CD4-positive, CD25-positive, alpha-beta regulatory T cell (primary cell): ENCODE measurements at regions not wholly inside any gene's neighbourhood (a gene's known extent, or its start where the extent isn't known, plus 50 kb on each side); places are given as distances from the start of the nearest gene placed in this dataset.
"Not testable (repeated sequence)": the region's sequence is repeated elsewhere in the genome, so short reads cannot be mapped to it uniquely, and the experiment has no call there.

ENCODE experiments used
- ATAC-seq, 2 donors: fragments of 150-1000 bp; cut with Tn5 transposase; one replicate each; pipeline ENCODE4 v1.10.0; 2021; ENCODE audit warnings: low read depth in 2 of 2, moderate number of reproducible peaks in 2 of 2, moderate library complexity in 1 of 2
- DNase-seq, 3 donors: peaks; one replicate each; pipeline versions ENCODE4 v3.0.0 to v3.0.0-alpha.2; 2012 to 2022; ENCODE audit warnings: mixed read lengths in 1 of 3
- H3K27ac ChIP-seq: one replicate; pipeline ENCODE4 v1.7.0; 2013; ENCODE audit warnings: mild to moderate bottlenecking, low read length; ENCODE audit not compliant: insufficient read depth, poor library complexity, severe bottlenecking
- H3K27me3 ChIP-seq: one replicate; pipeline ENCODE4 v1.7.0; 2013; ENCODE audit warnings: low read length; ENCODE audit not compliant: control insufficient read depth, insufficient read depth
- H3K36me3 ChIP-seq: one replicate; pipeline ENCODE4 v1.7.0; 2013; ENCODE audit warnings: mild to moderate bottlenecking, low read length, moderate library complexity; ENCODE audit not compliant: control insufficient read depth, insufficient read depth
- H3K4me1 ChIP-seq: 2 replicates; pipeline ENCODE4 v1.7.0; 2013; ENCODE audit warnings: mild to moderate bottlenecking, low read length; ENCODE audit not compliant: insufficient read depth, control insufficient read depth, poor library complexity, severe bottlenecking
- H3K4me3 ChIP-seq: one replicate; pipeline ENCODE4 v1.7.0; 2013; ENCODE audit warnings: low read depth, mild to moderate bottlenecking, low read length, moderate library complexity
- H3K9me3 ChIP-seq, 2 experiments: 1 replicate in 1 of 2; 2 replicates in 1 of 2; pipeline ENCODE4 v1.7.0; 2013; ENCODE audit warnings: low read length in 2 of 2, mild to moderate bottlenecking in 1 of 2, moderate library complexity in 1 of 2; ENCODE audit not compliant: control insufficient read depth in 2 of 2
- H3K27ac Mint-ChIP-seq, 3 donors: one replicate each; pipeline ENCODE4 v1.8.0; 2020 to 2022; ENCODE audit warnings: mild to moderate bottlenecking in 3 of 3, mixed read lengths in 3 of 3, moderate library complexity in 2 of 3
- H3K27me3 Mint-ChIP-seq: one replicate; pipeline ENCODE4 v1.8.0; 2022; ENCODE audit warnings: mild to moderate bottlenecking, mixed read lengths
- H3K36me3 Mint-ChIP-seq: one replicate; pipeline ENCODE4 v1.8.0; 2020; ENCODE audit warnings: mixed read lengths
- H3K4me1 Mint-ChIP-seq, 4 donors: one replicate each; pipeline ENCODE4 v1.8.0; 2020 to 2022; ENCODE audit warnings: mixed read lengths in 4 of 4, mild to moderate bottlenecking in 1 of 4
- H3K4me3 Mint-ChIP-seq, 4 donors: one replicate each; pipeline ENCODE4 v1.8.0; 2020 to 2022; ENCODE audit warnings: mild to moderate bottlenecking in 4 of 4, mixed read lengths in 4 of 4, moderate library complexity in 3 of 4
- H3K9me3 Mint-ChIP-seq, 7 donors: one replicate each; pipeline ENCODE4 v1.8.0; 2020 to 2022; ENCODE audit warnings: mixed read lengths in 7 of 7, mild to moderate bottlenecking in 3 of 7, moderate library complexity in 2 of 7

GRCh38 chr1:58180537-58180936 lies 366.0 kb downstream of the OMA1 start:
- no peak for DNase-seq
- no peaks in the 10 kb centered on the region for H3K36me3 ChIP-seq
- no peak overlapping the region for H3K27ac Mint-ChIP-seq
- no peak overlapping the region for H3K4me3 Mint-ChIP-seq
- no peaks in the 10 kb centered on the region for H3K27me3 ChIP-seq
- H3K36me3 Mint-ChIP-seq: no peaks in the 10 kb centered on the region
- no peak for ATAC-seq
- H3K27ac ChIP-seq: no peak overlapping the region
- H3K9me3 ChIP-seq: peaks cover 2 to 4% of the 10 kb centered on the region in 2 experiments
- H3K27me3 Mint-ChIP-seq: peaks cover 14% of the 10 kb centered on the region
- peaks cover 0 to 13% (median 3%) of the 10 kb centered on the region in 7 donors for H3K9me3 Mint-ChIP-seq
- no peaks in the 10 kb centered on the region for H3K4me1 ChIP-seq
- H3K4me1 Mint-ChIP-seq: no peaks in the 10 kb centered on the region
- H3K4me3 ChIP-seq: no peak overlapping the region

DNA sequence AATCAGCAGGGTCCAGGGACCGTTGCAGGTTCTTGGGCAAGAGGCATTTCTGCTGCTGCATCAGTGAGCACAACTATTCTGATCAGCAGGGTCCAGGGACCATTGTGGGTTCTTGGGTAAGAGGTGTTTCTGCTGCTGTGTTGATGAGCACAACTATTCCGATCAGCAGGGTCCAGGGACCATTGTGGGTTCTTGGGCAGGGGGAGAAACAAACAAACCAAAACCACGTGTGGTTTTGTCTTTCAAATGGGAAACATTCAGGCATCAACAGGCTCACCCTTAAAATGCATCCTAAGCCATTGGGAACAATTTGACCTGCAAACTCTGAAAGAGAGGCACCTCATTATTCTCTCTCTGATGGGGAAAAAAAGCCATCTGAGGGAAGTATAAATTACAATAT lies 377.4 kb downstream of the OMA1 start:
- not testable (repeated sequence) for H3K27ac ChIP-seq, H3K4me1 Mint-ChIP-seq, ATAC-seq, H3K4me3 Mint-ChIP-seq, H3K4me3 ChIP-seq, H3K27me3 ChIP-seq, DNase-seq, H3K9me3 ChIP-seq, H3K36me3 Mint-ChIP-seq, H3K9me3 Mint-ChIP-seq, H3K27me3 Mint-ChIP-seq, H3K27ac Mint-ChIP-seq, H3K36me3 ChIP-seq, H3K4me1 ChIP-seq

- H3K4me1 ChIP-seq, H3K27ac ChIP-seq, H3K27me3 Mint-ChIP-seq, DNase-seq, ATAC-seq, H3K4me3 Mint-ChIP-seq, H3K36me3 ChIP-seq, H3K9me3 ChIP-seq, H3K36me3 Mint-ChIP-seq, H3K27ac Mint-ChIP-seq, H3K27me3 ChIP-seq, H3K4me1 Mint-ChIP-seq, H3K9me3 Mint-ChIP-seq, H3K4me3 ChIP-seq: not testable (repeated sequence)
These were observed 379.4 kb downstream of the OMA1 start for GRCh38 chr1:58167131-58167530.

GRCh38 chr1:58166417-58166816 lies 380.1 kb downstream of the OMA1 start:
- Mint-ChIP-seq H3K27ac (no peak overlapping the region), H3K27me3 (no peaks in the 10 kb centered on the region), H3K4me3 (no peak overlapping the region), H3K9me3 (peaks cover 0 to 6% (median 0%) of the 10 kb centered on the region in 7 donors), H3K4me1 (no peaks in the 10 kb centered on the region), H3K36me3 (no peaks in the 10 kb centered on the region)
- ATAC-seq: no peak
- Histone ChIP-seq H3K9me3 (no peaks in the 10 kb centered on the region), H3K4me1 (no peaks in the 10 kb centered on the region), H3K36me3 (no peaks in the 10 kb centered on the region), H3K4me3 (no peak overlapping the region), H3K27ac (no peak overlapping the region), H3K27me3 (no peaks in the 10 kb centered on the region)
- DNase-seq: no peak

DNA sequence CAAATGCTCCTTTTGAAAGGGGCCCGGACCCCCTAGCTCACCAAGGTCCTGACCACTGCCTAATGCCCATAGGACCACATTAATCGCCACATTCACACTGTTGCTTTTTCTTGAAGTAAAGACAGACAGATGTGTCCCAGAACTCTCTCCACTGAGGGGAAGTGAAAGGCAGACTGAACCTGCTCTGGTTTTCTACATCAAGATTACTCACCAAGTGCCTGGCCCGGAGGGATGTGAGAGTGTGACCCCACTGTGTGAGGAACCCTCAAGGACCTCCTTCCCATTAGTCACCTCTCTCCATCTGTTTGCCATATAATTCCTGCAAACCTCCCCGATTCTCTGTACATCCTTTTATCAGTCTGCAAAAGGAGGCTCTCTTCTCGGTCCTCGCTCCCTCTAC lies 381.5 kb downstream of the OMA1 start:
- H3K27me3 ChIP-seq: no peaks in the 10 kb centered on the region
- ATAC-seq: no peak
- H3K36me3 ChIP-seq: no peaks in the 10 kb centered on the region
- no peak overlapping the region for H3K27ac ChIP-seq
- Mint-ChIP-seq H3K36me3 (no peaks in the 10 kb centered on the region), H3K4me3 (no peak overlapping the region), H3K27ac (no peak overlapping the region), H3K9me3 (peaks cover 0 to 6% (median 0%) of the 10 kb centered on the region in 7 donors), H3K4me1 (no peaks in the 10 kb centered on the region), H3K27me3 (no peaks in the 10 kb centered on the region)
- no peak overlapping the region for H3K4me3 ChIP-seq
- DNase-seq: no peak
- no peaks in the 10 kb centered on the region for H3K4me1 ChIP-seq
- no peaks in the 10 kb centered on the region for H3K9me3 ChIP-seq

GRCh38 chr1:58162952-58163550 lies 383.5 kb downstream of the OMA1 start:
- no peak overlapping the region for H3K27ac Mint-ChIP-seq
- no peaks in the 10 kb centered on the region for H3K9me3 ChIP-seq
- H3K27me3 Mint-ChIP-seq: no peaks in the 10 kb centered on the region
- H3K4me3 Mint-ChIP-seq: no peak overlapping the region
- no peak overlapping the region for H3K4me3 ChIP-seq
- peak in 1 of 3 donors; percentile 12 for DNase-seq
- H3K4me1 Mint-ChIP-seq: no peaks in the 10 kb centered on the region
- H3K4me1 ChIP-seq: no peaks in the 10 kb centered on the region
- H3K9me3 Mint-ChIP-seq: peaks cover 0 to 6% (median 0%) of the 10 kb centered on the region in 7 donors
- no peaks in the 10 kb centered on the region for H3K36me3 ChIP-seq
- H3K36me3 Mint-ChIP-seq: no peaks in the 10 kb centered on the region
- H3K27ac ChIP-seq: no peak overlapping the region
- no peak for ATAC-seq
- no peaks in the 10 kb centered on the region for H3K27me3 ChIP-seq

DNA sequence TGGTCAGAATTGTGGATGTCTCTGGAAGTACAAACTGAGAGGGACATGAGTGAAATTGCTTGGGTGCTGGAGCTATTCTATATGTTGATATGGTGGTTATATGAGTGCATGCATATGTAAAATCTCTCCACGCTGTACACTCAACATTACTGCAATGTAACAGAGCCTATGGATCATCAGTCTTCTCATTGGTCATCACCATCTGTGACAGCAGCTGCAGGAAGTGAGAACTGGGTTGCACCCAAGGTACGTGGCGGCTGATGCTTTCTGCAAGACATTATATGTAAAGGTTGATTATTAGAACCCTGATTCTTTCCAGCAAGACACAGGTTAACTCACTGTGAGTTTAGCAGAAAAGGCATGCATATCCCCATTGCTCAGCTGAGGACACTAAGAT lies 387.1 kb downstream of the OMA1 start:
- no peaks in the 10 kb centered on the region for H3K27me3 Mint-ChIP-seq
- H3K27ac Mint-ChIP-seq: no peak overlapping the region
- no peaks in the 10 kb centered on the region for H3K9me3 ChIP-seq
- H3K27me3 ChIP-seq: no peaks in the 10 kb centered on the region
- ATAC-seq (no peak), DNase-seq (no peak)
- no peaks in the 10 kb centered on the region for H3K4me1 Mint-ChIP-seq
- H3K4me3 ChIP-seq: no peak overlapping the region
- H3K36me3 Mint-ChIP-seq: no peaks in the 10 kb centered on the region
- H3K4me3 Mint-ChIP-seq: no peak overlapping the region
- no peak overlapping the region for H3K27ac ChIP-seq
- no peaks in the 10 kb centered on the region for H3K9me3 Mint-ChIP-seq
- H3K36me3 ChIP-seq: no peaks in the 10 kb centered on the region
- no peaks in the 10 kb centered on the region for H3K4me1 ChIP-seq

GRCh38 chr1:58158506-58159433 lies 387.8 kb downstream of the OMA1 start:
- Mint-ChIP-seq H3K27ac (no peak overlapping the region), H3K27me3 (no peaks in the 10 kb centered on the region), H3K36me3 (no peaks in the 10 kb centered on the region), H3K4me3 (no peak overlapping the region), H3K4me1 (no peaks in the 10 kb centered on the region), H3K9me3 (no peaks in the 10 kb centered on the region)
- Histone ChIP-seq H3K36me3 (no peaks in the 10 kb centered on the region), H3K4me1 (no peaks in the 10 kb centered on the region), H3K4me3 (no peak overlapping the region), H3K9me3 (no peaks in the 10 kb centered on the region), H3K27ac (no peak overlapping the region), H3K27me3 (no peaks in the 10 kb centered on the region)
- no peak for DNase-seq
- no peak for ATAC-seq
